Left lung (tissue), 4 donors: ENCODE measurements at regions not wholly inside any gene's neighbourhood (a gene's known extent, or its start where the extent isn't known, plus 50 kb on each side); places are given as distances from the start of the nearest gene placed in this dataset.

Experiments
- ATAC-seq: fragments of 200-7000 bp; cut with Tn5 transposase; one replicate; pipeline ENCODE4 v1.9.1; 2020; ENCODE audit warnings: moderate library complexity
- DNase-seq, 4 donors: peaks; one replicate each; pipeline ENCODE4 v3.0.0-alpha.2; 2013 to 2020
- H3K27ac ChIP-seq, 2 donors: fragments of 200-600 bp; sonication (generic) in 1 of 2; one replicate each; pipeline versions ENCODE4 v1.5.0 to v1.8.0; 2020 to 2021
- H3K27me3 ChIP-seq, 2 donors: fragments of 200-600 bp; sonication (generic) in 1 of 2; one replicate each; pipeline versions ENCODE4 v1.5.0 to v1.8.0; 2020 to 2021
- H3K36me3 ChIP-seq, 2 donors: fragments of 200-600 bp; sonication (generic) in 1 of 2; one replicate each; pipeline versions ENCODE4 v1.5.0 to v1.8.0; 2020 to 2021
- H3K4me1 ChIP-seq, 2 donors: fragments of 200-600 bp; one replicate each; pipeline ENCODE4 v1.8.0; 2021
- H3K4me3 ChIP-seq, 2 donors: fragments of 200-600 bp; sonication (generic) in 1 of 2; one replicate each; pipeline versions ENCODE4 v1.5.0 to v1.8.0; 2020 to 2021; ENCODE audit warnings: mild to moderate bottlenecking in 1 of 2
- H3K9me3 ChIP-seq, 2 donors: fragments of 200-600 bp; sonication (generic) in 1 of 2; one replicate each; pipeline versions ENCODE4 v1.5.0 to v1.8.0; 2020 to 2021
- CTCF ChIP-seq, 2 donors: fragments of 200-600 bp; sonication (generic) in 1 of 2; IDR thresholded peaks; one replicate each; pipeline versions ENCODE4 v1.5.0 to v1.8.0; 2021; ENCODE audit warnings: antibody characterized with exemption in 2 of 2
- intact Hi-C, 2 donors: fragments of 100-400 bp; cut with DNase I; formaldehyde crosslinking; loops; one replicate each; pipeline versions ENCODE4 v1.11.2 to v1.14.2; 2022
- donor health status: DM: no; HTN: yes; CAD: no.
- donor health status: DM: no; HTN: no; CAD: no.

- TF ChIP-seq CTCF (IDR thresholded peaks at IDR 0.05) = no peak
- H3K4me3 ChIP-seq = no peak overlapping the region
- no peaks in the 10 kb centered on the region for H3K27me3 ChIP-seq
- intact Hi-C loops = no loop called here
- no peaks in the 10 kb centered on the region for H3K36me3 ChIP-seq
- no peak overlapping the region for H3K27ac ChIP-seq
- no peaks in the 10 kb centered on the region for H3K4me1 ChIP-seq
- H3K9me3 ChIP-seq = no peaks in the 10 kb centered on the region
- DNase-seq (no peak), ATAC-seq (no peak)
Observed at GRCh38 chr2:155844461-155844860, 488.1 kb downstream of the NR4A2 start.

- no peaks in the 10 kb centered on the region for H3K36me3 ChIP-seq
- H3K27ac ChIP-seq = no peak overlapping the region
- H3K27me3 ChIP-seq = no peaks in the 10 kb centered on the region
- ATAC-seq (no peak), DNase-seq (no peak)
- no peaks in the 10 kb centered on the region for H3K4me1 ChIP-seq
- intact Hi-C loops = no loop called here
- no peak for TF ChIP-seq CTCF (IDR thresholded peaks at IDR 0.05)
- H3K4me3 ChIP-seq = no peak overlapping the region
- no peaks in the 10 kb centered on the region for H3K9me3 ChIP-seq
Observed at GRCh38 chr2:155842103-155842502, 490.4 kb downstream of the NR4A2 start.

- intact Hi-C loops = no loop called here
- H3K4me3 ChIP-seq = no peak overlapping the region
- TF ChIP-seq CTCF (IDR thresholded peaks at IDR 0.05) = no peak
Observed at GRCh38 chr2:155841442-155841841, 491.1 kb downstream of the NR4A2 start.

GRCh38 chr2:155840661-155841060 lies 491.9 kb downstream of the NR4A2 start:
- ATAC-seq (no peak), DNase-seq (no peak)
- H3K9me3 ChIP-seq = no peaks in the 10 kb centered on the region
- H3K4me1 ChIP-seq = no peaks in the 10 kb centered on the region
- H3K27me3 ChIP-seq = no peaks in the 10 kb centered on the region
- TF ChIP-seq CTCF (IDR thresholded peaks at IDR 0.05) = no peak
- no peak overlapping the region for H3K4me3 ChIP-seq
- no peak overlapping the region for H3K27ac ChIP-seq
- H3K36me3 ChIP-seq = no peaks in the 10 kb centered on the region
- intact Hi-C loops = no loop called here

More at GRCh38 chr2:155841442-155841841, 491.1 kb downstream of the NR4A2 start:
- H3K9me3 ChIP-seq = no peaks in the 10 kb centered on the region
- no peaks in the 10 kb centered on the region for H3K4me1 ChIP-seq
- no peak for DNase-seq
- H3K27ac ChIP-seq = no peak overlapping the region
- no peaks in the 10 kb centered on the region for H3K27me3 ChIP-seq
- no peaks in the 10 kb centered on the region for H3K36me3 ChIP-seq
- ATAC-seq = no peak

- Histone ChIP-seq H3K27me3 (no peaks in the 10 kb centered on the region), H3K4me3 (no peak overlapping the region), H3K9me3 (no peaks in the 10 kb centered on the region), H3K36me3 (no peaks in the 10 kb centered on the region), H3K4me1 (no peaks in the 10 kb centered on the region), H3K27ac (no peak overlapping the region)
- no peak for TF ChIP-seq CTCF (IDR thresholded peaks at IDR 0.05)
- intact Hi-C loops = no loop called here
- ATAC-seq (no peak), DNase-seq (no peak)
Observed at GRCh38 chr2:155839991-155840390, 492.5 kb downstream of the NR4A2 start.
